Esophagus (tissue), 2 donors: ENCODE measurements at regions not wholly inside any gene's neighbourhood (a gene's known extent, or its start where the extent isn't known, plus 50 kb on each side); places are given as distances from the start of the nearest gene placed in this dataset.

Source experiments
- H3K27ac ChIP-seq, 2 donors: one replicate each; pipeline ENCODE4 v1.5.1; 2013; ENCODE audit warnings: low read depth in 2 of 2, mild to moderate bottlenecking in 2 of 2, inconsistent platforms in 1 of 2, low read length in 1 of 2, moderate library complexity in 1 of 2
- H3K27me3 ChIP-seq, 2 donors: one replicate each; pipeline ENCODE4 v1.6.1; 2013; ENCODE audit warnings: low read length in 2 of 2, control low read depth in 1 of 2, mild to moderate bottlenecking in 1 of 2; ENCODE audit not compliant: insufficient read depth in 2 of 2, control insufficient read depth in 1 of 2
- H3K36me3 ChIP-seq, 2 donors: one replicate each; pipeline ENCODE4 v1.6.1; 2013; ENCODE audit warnings: low read length in 1 of 2; ENCODE audit not compliant: control insufficient read depth in 2 of 2, insufficient read depth in 2 of 2
- H3K4me1 ChIP-seq, 2 donors: one replicate each; pipeline ENCODE4 v1.6.1; 2013; ENCODE audit warnings: low read length in 1 of 2; ENCODE audit not compliant: control insufficient read depth in 2 of 2, insufficient read depth in 2 of 2
- H3K4me3 ChIP-seq, 2 donors: one replicate each; pipeline ENCODE4 v1.5.1; 2013; ENCODE audit warnings: low read length in 2 of 2, mild to moderate bottlenecking in 2 of 2, low read depth in 1 of 2, moderate library complexity in 1 of 2
- H3K9me3 ChIP-seq, 2 donors: one replicate each; pipeline ENCODE4 v1.6.1; 2013; ENCODE audit warnings: mild to moderate bottlenecking in 2 of 2, low read depth in 1 of 2, low read length in 1 of 2, moderate library complexity in 1 of 2; ENCODE audit not compliant: control insufficient read depth in 2 of 2, insufficient read depth in 1 of 2
- WGBS, 2 donors: extraction: QIAGEN DNeasy Blood & Tissue Kit; methylation state at CpG; one replicate each; pipeline ENCODE4 v1.1.7; 2013; 5-methylcytosine and 5-hydroxymethylcytosine counted together
- donor health status: healthy with polysubstance abuse.
- donor health status: Bipolar disorder and iron deficiency.

DNA sequence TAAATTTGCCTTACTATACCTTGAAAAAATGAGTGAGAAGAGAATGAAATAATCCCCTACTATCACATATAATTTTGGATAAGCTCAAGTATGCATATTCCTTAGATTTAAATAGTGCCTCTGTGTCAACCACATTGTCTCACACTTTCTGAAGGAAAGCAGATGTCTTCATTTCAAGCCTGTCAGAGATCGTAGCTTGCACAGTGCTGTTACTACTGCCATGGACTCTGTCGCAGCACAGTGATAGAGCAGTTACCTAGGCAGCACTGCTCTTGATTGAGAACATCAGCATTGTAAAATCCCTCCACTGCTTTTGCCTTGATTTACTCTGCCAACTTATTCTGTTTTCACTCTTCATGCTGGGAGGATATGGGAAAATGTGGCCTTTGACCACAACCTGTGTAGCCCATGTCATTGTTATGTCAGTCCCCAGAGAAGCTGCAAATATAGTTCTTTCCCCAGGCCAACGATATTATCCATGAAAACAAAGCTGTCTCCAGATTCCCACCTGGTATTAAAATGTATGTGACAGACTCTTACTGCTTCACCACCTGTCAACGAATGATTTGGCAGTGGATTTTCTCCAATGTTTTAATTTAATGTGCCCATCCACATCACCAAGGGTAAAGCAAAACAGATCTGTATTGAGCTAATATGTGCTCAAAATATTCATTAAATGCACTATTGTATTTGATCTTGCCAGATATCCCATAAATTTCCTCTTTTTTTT, 675.7 kb downstream of the METTL4 start:
- H3K36me3 ChIP-seq = no peaks in the 10 kb centered on the region
- H3K27ac ChIP-seq = no peak overlapping the region
- H3K9me3 ChIP-seq = no peaks in the 10 kb centered on the region
- 69 to 70% methylated on average over 4 of the region's 4 CpGs for WGBS, 2 donors
- no peaks in the 10 kb centered on the region for H3K4me1 ChIP-seq
- H3K4me3 ChIP-seq = no peak overlapping the region
- H3K27me3 ChIP-seq = no peaks in the 10 kb centered on the region

DNA sequence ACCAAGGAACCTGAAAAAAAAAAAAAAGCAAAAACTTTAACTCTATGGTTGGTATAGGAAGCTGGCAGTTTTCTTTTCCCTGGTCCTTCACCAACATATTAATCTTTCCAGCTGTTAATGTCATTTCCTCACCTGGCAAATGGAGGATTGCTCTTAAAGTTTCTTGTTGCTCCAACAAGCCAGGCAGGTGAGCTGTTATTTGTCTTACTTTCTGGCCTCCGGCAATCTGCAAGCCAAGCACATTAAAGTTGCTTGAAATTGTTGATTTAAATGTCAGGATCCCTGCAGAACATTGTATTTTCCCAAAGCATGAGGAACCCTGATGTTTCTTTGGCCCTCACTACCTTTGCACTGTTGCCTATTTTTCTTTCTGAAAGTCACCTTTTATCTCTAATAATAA, 664.9 kb downstream of the METTL4 start:
- Histone ChIP-seq H3K4me1 (no peaks in the 10 kb centered on the region), H3K9me3 (peaks cover 4% of the 10 kb centered on the region in 2 donors), H3K36me3 (no peaks in the 10 kb centered on the region), H3K4me3 (no peak overlapping the region), H3K27me3 (no peaks in the 10 kb centered on the region), H3K27ac (no peak overlapping the region)
- WGBS, 2 donors = 42 to 53% methylated on average over 1 of the region's 1 CpG

DNA sequence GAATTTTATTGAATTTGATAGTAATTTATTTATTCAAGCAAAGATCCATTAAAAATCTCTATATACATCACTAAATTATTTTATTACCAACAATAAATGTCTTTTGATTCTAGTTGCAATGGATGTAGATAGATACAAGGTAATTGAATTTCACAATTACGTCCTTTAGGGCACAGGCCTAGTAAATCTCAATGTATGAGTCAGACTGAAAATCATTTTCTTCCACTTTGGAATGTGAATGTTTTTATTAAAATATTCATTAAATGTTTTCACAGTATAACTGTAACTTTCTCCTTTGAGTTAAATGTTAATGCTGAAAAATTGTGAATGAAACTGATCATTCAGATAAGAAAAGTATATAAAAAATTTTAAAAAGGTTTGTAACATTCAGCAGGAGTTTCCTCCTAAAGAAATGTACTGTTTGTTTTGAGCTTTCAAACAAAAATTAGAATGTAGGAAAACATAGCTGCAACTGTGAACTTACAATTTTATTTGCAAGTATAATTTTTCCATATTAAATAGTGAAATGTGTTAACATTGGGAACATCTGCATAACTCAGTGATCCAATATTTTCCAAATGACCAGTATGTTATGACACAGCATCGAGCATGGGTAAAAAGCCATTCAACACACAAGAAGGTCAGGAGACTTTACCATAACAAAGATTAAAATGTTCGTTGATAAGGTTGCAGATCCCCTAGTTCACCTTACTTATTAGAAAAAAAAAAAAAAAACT, 663.7 kb downstream of the METTL4 start:
- Histone ChIP-seq H3K4me3 (no peak overlapping the region), H3K27ac (no peak overlapping the region), H3K4me1 (no peaks in the 10 kb centered on the region), H3K9me3 (peaks cover 4% of the 10 kb centered on the region in 2 donors), H3K27me3 (no peaks in the 10 kb centered on the region), H3K36me3 (no peaks in the 10 kb centered on the region)
- WGBS, 2 donors = 69 to 75% methylated on average over 3 of the region's 3 CpGs

DNA sequence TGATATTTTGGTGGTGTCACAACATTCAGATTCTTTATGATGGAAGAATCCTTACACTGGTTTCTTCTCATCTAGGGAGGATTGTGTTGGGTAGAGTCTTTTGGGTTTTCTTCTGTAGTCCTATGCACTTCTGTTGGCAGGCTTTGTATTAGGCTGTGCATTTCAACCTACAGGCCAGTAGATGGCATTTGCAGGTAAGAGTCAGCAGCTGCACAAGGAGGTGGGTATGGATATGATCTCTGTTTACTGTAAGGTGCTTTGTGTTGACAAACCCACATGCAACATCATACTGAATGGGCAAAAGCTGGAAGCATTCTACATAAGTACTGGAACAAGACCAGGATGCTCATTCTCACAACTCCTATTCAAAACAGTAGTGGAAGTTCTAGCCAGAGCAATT, 656.8 kb downstream of the METTL4 start:
- no peaks in the 10 kb centered on the region for H3K4me1 ChIP-seq
- no peaks in the 10 kb centered on the region for H3K36me3 ChIP-seq
- no peak overlapping the region for H3K4me3 ChIP-seq
- no peaks in the 10 kb centered on the region for H3K27me3 ChIP-seq
- H3K9me3 ChIP-seq = peaks cover 4% of the 10 kb centered on the region in 2 donors
- no peak overlapping the region for H3K27ac ChIP-seq

DNA sequence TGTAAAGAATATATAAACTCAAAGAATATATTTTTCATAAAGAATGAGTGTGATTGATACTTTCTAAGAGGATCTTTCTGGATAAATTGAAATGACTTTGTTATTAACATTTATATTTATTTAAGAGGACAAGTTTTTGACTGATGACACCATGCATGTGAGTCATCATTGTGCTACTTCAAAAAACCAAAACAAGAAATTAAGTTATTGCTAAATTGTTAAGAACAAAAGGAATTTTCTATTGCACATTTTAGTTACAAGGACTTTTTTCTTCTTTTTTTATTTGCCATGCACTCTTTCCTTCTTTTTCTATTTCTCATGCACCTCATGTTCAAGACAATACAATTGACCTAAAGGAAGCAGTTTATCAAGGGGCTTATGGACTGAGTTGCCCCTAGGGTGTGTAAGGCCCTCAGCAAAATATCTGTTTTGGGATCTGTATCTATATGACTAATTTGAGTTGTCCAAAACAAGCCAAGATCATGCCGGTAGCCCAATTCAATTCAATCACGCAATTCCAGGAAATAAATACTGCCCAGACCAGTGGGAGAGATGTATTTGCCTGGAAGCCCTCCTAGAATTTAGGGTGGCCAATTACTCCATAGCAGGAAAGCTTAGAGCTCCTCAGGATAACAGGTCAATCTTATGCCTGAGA, 654.3 kb downstream of the METTL4 start:
- H3K36me3 ChIP-seq = no peaks in the 10 kb centered on the region
- H3K4me1 ChIP-seq = no peaks in the 10 kb centered on the region
- H3K27me3 ChIP-seq = no peaks in the 10 kb centered on the region
- H3K9me3 ChIP-seq = no peaks in the 10 kb centered on the region
- 83 to 88% methylated on average over 2 of the region's 2 CpGs for whole genome bisulfite sequencing, 2 donors
- no peak overlapping the region for H3K4me3 ChIP-seq
- H3K27ac ChIP-seq = no peak overlapping the region

DNA sequence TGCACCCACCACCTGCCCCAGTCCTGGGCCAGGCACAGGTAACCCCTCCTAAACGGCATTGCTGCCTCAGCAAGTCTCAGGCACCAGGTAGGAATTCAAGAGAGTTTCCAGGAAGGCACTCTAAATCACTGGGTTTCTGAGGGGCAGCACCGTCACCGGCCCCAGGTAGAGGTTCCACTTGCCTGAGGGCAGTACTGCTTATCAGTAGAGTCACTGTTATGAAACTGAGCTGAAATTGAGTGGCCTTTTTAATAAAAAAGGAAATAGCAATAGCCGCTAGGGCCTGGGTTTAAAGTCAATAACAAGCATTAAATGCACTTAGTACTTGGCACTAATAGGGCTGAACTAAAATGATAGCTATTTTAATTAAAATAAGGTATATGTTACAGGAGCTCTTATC, 653.7 kb downstream of the METTL4 start:
- Histone ChIP-seq H3K4me3 (no peak overlapping the region), H3K9me3 (no peaks in the 10 kb centered on the region), H3K4me1 (no peaks in the 10 kb centered on the region), H3K27me3 (no peaks in the 10 kb centered on the region), H3K27ac (no peak overlapping the region), H3K36me3 (no peaks in the 10 kb centered on the region)
- WGBS, 2 donors = 86 to 88% methylated on average over 4 of the region's 4 CpGs

DNA sequence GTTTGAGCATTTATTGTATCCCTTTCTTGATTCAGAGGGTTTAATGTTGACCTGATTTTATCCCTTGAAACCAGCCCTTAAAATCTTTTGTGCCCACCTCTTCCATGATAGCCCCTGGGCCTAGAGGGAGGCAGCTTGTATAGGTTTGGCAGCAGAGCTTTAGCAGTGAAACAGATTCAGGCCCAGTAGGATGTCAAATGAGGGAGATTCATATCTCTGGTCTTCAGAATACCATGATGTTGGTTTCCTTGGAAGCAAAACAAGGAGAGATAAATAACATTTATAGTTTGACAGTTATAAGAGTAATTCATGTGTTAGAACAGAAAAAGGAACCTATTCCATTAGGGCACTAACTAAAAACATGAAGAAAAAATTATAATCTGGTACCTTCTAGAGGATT, 649.2 kb downstream of the METTL4 start:
- Histone ChIP-seq H3K4me1 (no peaks in the 10 kb centered on the region), H3K9me3 (no peaks in the 10 kb centered on the region), H3K27me3 (no peaks in the 10 kb centered on the region), H3K36me3 (no peaks in the 10 kb centered on the region), H3K27ac (no peak overlapping the region), H3K4me3 (no peak overlapping the region)

DNA sequence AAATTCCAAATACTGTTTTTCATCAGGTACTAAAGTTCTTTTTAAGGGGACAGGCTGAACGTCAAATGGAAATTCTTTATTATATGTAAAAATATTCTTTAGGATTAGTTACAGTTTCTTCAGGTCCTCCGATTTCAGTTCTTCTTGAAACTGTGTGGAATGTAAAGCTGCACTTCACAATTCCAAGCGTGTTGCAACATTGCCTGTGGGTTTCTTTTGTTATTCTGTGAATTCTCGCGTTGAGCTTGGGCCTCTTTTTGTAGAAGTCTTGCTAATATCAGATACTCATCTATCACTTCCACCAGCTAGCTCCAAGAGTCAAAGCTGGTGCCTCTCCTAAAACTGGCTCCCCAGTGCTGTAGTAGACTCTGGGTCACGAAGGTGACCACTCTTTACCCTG, 642.6 kb downstream of the METTL4 start:
- 55 to 67% methylated on average over 6 of the region's 6 CpGs for WGBS, 2 donors
- no peaks in the 10 kb centered on the region for H3K4me1 ChIP-seq

DNA sequence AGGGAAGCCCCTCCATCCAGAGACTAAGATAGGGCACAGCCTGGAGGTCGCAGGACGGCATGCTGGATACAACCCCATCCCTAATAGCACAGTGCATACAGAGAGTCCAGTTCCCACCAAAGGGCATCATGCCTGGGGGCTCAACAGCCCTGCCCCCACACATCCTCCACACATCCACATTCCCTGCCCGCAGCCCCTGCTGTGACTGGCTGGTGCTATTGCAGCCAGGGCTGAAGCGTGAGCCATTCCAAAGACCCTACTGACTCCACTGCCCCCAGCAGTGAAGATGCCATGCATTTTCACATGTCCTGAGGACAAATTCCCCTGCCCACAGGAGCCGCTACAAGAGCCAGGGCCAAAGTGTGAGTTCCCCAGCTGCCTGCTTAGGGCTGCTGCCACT, 641.6 kb downstream of the METTL4 start:
- Histone ChIP-seq H3K36me3 (no peaks in the 10 kb centered on the region), H3K4me1 (no peaks in the 10 kb centered on the region), H3K27ac (no peak overlapping the region), H3K27me3 (no peaks in the 10 kb centered on the region), H3K4me3 (no peak overlapping the region), H3K9me3 (peaks cover 0 to 6% of the 10 kb centered on the region in 2 donors)
- WGBS, 2 donors = 89% methylated on average over 5 of the region's 5 CpGs

More for the DNA sequence above, 642.6 kb downstream of the METTL4 start:
- Histone ChIP-seq H3K27me3 (no peaks in the 10 kb centered on the region), H3K4me3 (no peak overlapping the region), H3K27ac (no peak overlapping the region), H3K9me3 (peaks cover 0 to 6% of the 10 kb centered on the region in 2 donors), H3K36me3 (no peaks in the 10 kb centered on the region)
